Suprapubic skin (tissue), 4 donors: ENCODE measurements at regions not wholly inside any gene's neighbourhood (a gene's known extent, or its start where the extent isn't known, plus 50 kb on each side); places are given as distances from the start of the nearest gene placed in this dataset.

Source experiments
- CTCF ChIP-seq, 2 donors: fragments of 200-600 bp in 1 of 2; fragments of 450-650 bp in 1 of 2; sonication (generic) in 1 of 2; IDR thresholded peaks; one replicate each; pipeline ENCODE4 v1.5.1; 2016 to 2019; ENCODE audit warnings: antibody characterized with exemption in 2 of 2, mild to moderate bottlenecking in 1 of 2, moderate library complexity in 1 of 2
- POLR2A ChIP-seq, 2 donors: fragments of 450-650 bp; IDR thresholded peaks; one replicate each; pipeline ENCODE4 v1.6.1; 2017; ENCODE audit warnings: antibody characterized with exemption in 2 of 2, mild to moderate bottlenecking in 2 of 2, moderate library complexity in 2 of 2
- POLR2AphosphoS5 ChIP-seq, 3 donors: sonication (generic); formaldehyde crosslinking; IDR thresholded peaks; one replicate each; pipeline ENCODE4 v1.6.1; 2017; ENCODE audit warnings: antibody characterized with exemption in 3 of 3

DNA sequence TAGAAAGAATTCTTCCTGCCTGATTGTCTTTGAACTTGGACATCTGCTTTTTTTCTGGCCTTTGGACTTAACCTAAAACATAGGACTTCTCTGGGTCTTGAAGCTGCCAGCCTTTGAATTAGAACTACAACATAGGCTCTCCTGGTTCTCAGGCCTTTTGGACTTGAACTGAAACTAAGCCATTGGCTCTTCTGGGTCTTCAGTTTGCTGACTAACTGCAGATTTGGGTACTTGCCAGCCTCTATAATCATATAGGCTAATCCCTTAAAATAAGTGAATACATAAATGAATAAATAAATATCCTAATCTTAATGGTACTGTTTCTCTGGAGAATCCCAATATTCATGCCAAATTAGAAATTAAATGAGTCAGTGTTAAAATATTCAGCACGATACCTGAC, 473.4 kb upstream of the PAPPA start:
- TF ChIP-seq CTCF (IDR thresholded peaks at IDR 0.05) = no peak
- no peak for TF ChIP-seq POLR2A (IDR thresholded peaks at IDR 0.05)
- no peak for TF ChIP-seq POLR2AphosphoS5 (IDR thresholded peaks at IDR 0.05)
